HG03159 (cell line): ENCODE measurements at regions not wholly inside any gene's neighbourhood (a gene's known extent, or its start where the extent isn't known, plus 50 kb on each side); places are given as distances from the start of the nearest gene placed in this dataset.

Experiments used
- ATAC-seq: cut with Tn5 transposase; IDR thresholded peaks from one replicate; pipeline ENCODE4 v1.9.1; 2021; ENCODE audit warnings: mild to moderate bottlenecking, moderate library complexity; ENCODE audit not compliant: unreplicated experiment

GRCh38 chr18:27704736-27705361 lies 472.1 kb downstream of the CDH2 start:
- ATAC-seq = no peak

- no peak for ATAC-seq
Measured at GRCh38 chr18:27699137-27699536, 477.8 kb downstream of the CDH2 start.

- no peak for ATAC-seq
Measured at GRCh38 chr18:27696148-27696547, 480.8 kb downstream of the CDH2 start.

- no peak for ATAC-seq
Measured at GRCh38 chr18:27695503-27695902, 481.4 kb downstream of the CDH2 start.

- no peak for ATAC-seq
Measured at GRCh38 chr18:27695052-27695451, 481.9 kb downstream of the CDH2 start.

- ATAC-seq = no peak
Measured at GRCh38 chr18:27688581-27688980, 488.3 kb downstream of the CDH2 start.

GRCh38 chr18:27687351-27687979 lies 489.5 kb downstream of the CDH2 start:
- ATAC-seq = no peak

GRCh38 chr18:27685807-27686412 lies 491.0 kb downstream of the CDH2 start:
- ATAC-seq = no peak

GRCh38 chr18:27685091-27685490 lies 491.8 kb downstream of the CDH2 start:
- ATAC-seq = no peak

- ATAC-seq = no peak
Measured at GRCh38 chr18:27674411-27674810, 489.3 kb upstream of the CHST9 start.

GRCh38 chr18:27673861-27674260 lies 488.8 kb upstream of the CHST9 start:
- ATAC-seq = no peak

GRCh38 chr18:27668158-27668557 lies 483.1 kb upstream of the CHST9 start:
- no peak for ATAC-seq

- ATAC-seq = no peak
Measured at GRCh38 chr18:27667064-27667463, 482.0 kb upstream of the CHST9 start.

GRCh38 chr18:27666016-27666415 lies 480.9 kb upstream of the CHST9 start:
- ATAC-seq = no peak

GRCh38 chr18:27665264-27665799 lies 480.2 kb upstream of the CHST9 start:
- ATAC-seq = no peak

GRCh38 chr18:27662949-27663348 lies 477.8 kb upstream of the CHST9 start:
- ATAC-seq = no peak

GRCh38 chr18:27662537-27662936 lies 477.4 kb upstream of the CHST9 start:
- no peak for ATAC-seq

GRCh38 chr18:27661320-27662018 lies 476.4 kb upstream of the CHST9 start:
- no peak for ATAC-seq

GRCh38 chr18:27656905-27657304 lies 471.8 kb upstream of the CHST9 start:
- ATAC-seq = no peak

- no peak for ATAC-seq
Measured at GRCh38 chr18:27656167-27656778, 471.2 kb upstream of the CHST9 start.

- no peak for ATAC-seq
Measured at GRCh38 chr18:27653247-27653646, 468.1 kb upstream of the CHST9 start.
